ENCODE measurements at regions not wholly inside any gene's neighbourhood (a gene's known extent, or its start where the extent isn't known, plus 50 kb on each side); places are given as distances from the start of the nearest gene placed in this dataset.
"Not testable (repeated sequence)": the region's sequence is repeated elsewhere in the genome, so short reads cannot be mapped to it uniquely, and the experiment has no call there.

- Histone ChIP-seq H3K27ac (no peak overlapping the region), H3K9me3 (no peaks in the 10 kb centered on the region), H3K4me1 (no peaks in the 10 kb centered on the region), H3K4me3 (no peak overlapping the region), H3K27me3 (no peaks in the 10 kb centered on the region), H3K36me3 (no peaks in the 10 kb centered on the region)
- no peak for DNase-seq
- intact Hi-C loops (cut with DNase I): no loop called here
- no peak for TF ChIP-seq CTCF (IDR thresholded peaks at IDR 0.05)
- ATAC-seq: no peak
Observed at GRCh38 chr9:79428422-79428821, 143.3 kb upstream of the TLE4 start.

- Histone ChIP-seq H3K9me3 (no peaks in the 10 kb centered on the region), H3K27me3 (no peaks in the 10 kb centered on the region), H3K4me1 (no peaks in the 10 kb centered on the region), H3K27ac (no peak overlapping the region), H3K4me3 (no peak overlapping the region), H3K36me3 (no peaks in the 10 kb centered on the region)
- intact Hi-C loops (cut with DNase I): no loop called here
- no peak for DNase-seq
- TF ChIP-seq CTCF (IDR thresholded peaks at IDR 0.05): no peak
- ATAC-seq: no peak
Observed at GRCh38 chr9:79430619-79431018, 141.1 kb upstream of the TLE4 start.

- no peaks in the 10 kb centered on the region for H3K27me3 ChIP-seq
- H3K4me1 ChIP-seq: no peaks in the 10 kb centered on the region
- H3K27ac ChIP-seq: no peak overlapping the region
- no peak for ATAC-seq
- no peaks in the 10 kb centered on the region for H3K36me3 ChIP-seq
- H3K9me3 ChIP-seq: no peaks in the 10 kb centered on the region
- no peak overlapping the region for H3K4me3 ChIP-seq
- DNase-seq: no peak
- no peak for TF ChIP-seq CTCF (IDR thresholded peaks at IDR 0.05)
- intact Hi-C loops (cut with DNase I): no loop called here
Observed at GRCh38 chr9:79431019-79431679, 140.6 kb upstream of the TLE4 start.

- ATAC-seq: no peak
- no peak overlapping the region for H3K4me3 ChIP-seq
- intact Hi-C loops (cut with DNase I): no loop called here
- H3K27ac ChIP-seq: no peak overlapping the region
- no peak for DNase-seq
- no peaks in the 10 kb centered on the region for H3K36me3 ChIP-seq
- no peaks in the 10 kb centered on the region for H3K27me3 ChIP-seq
- H3K4me1 ChIP-seq: no peaks in the 10 kb centered on the region
- TF ChIP-seq CTCF (IDR thresholded peaks at IDR 0.05): no peak
- H3K9me3 ChIP-seq: no peaks in the 10 kb centered on the region
Observed at GRCh38 chr9:79432485-79432884, 139.3 kb upstream of the TLE4 start.

- no peak for TF ChIP-seq CTCF (IDR thresholded peaks at IDR 0.05)
- Histone ChIP-seq H3K4me1 (no peaks in the 10 kb centered on the region), H3K36me3 (no peaks in the 10 kb centered on the region), H3K9me3 (no peaks in the 10 kb centered on the region), H3K27ac (no peak overlapping the region), H3K4me3 (no peak overlapping the region), H3K27me3 (no peaks in the 10 kb centered on the region)
- ATAC-seq: no peak
- intact Hi-C loops (cut with DNase I): no loop called here
- no peak for DNase-seq
Observed at GRCh38 chr9:79433703-79434102, 138.1 kb upstream of the TLE4 start.

- H3K4me1 ChIP-seq; intact Hi-C loops (cut with DNase I); H3K27me3 ChIP-seq; H3K36me3 ChIP-seq; H3K4me3 ChIP-seq; ATAC-seq; DNase-seq; H3K9me3 ChIP-seq; H3K27ac ChIP-seq: not testable (repeated sequence)
Observed at GRCh38 chr9:79439221-79439620, 132.5 kb upstream of the TLE4 start.

Measured in upper lobe of right lung (tissue), 1 donor.